Uterus (tissue), 2 donors: ENCODE measurements at regions not wholly inside any gene's neighbourhood (a gene's known extent, or its start where the extent isn't known, plus 50 kb on each side); places are given as distances from the start of the nearest gene placed in this dataset.

Experiments used
- POLR2A ChIP-seq, 2 donors: fragments of 450-650 bp; IDR thresholded peaks; one replicate each; pipeline ENCODE4 v1.6.1; 2016; ENCODE audit warnings: antibody characterized with exemption in 2 of 2, mild to moderate bottlenecking in 1 of 2, moderate library complexity in 1 of 2
- TF ChIP-seq, protein P1 (sequence below), 4 experiments: fragments of 200-600 bp in 2 of 4; fragments of 450-650 bp in 2 of 4; sonication (generic) in 2 of 4; IDR thresholded peaks; one replicate each; pipeline ENCODE4 v1.5.1; 2016 to 2019; ENCODE audit warnings: antibody characterized with exemption in 4 of 4, mild to moderate bottlenecking in 2 of 4, moderate library complexity in 1 of 4

DNA sequence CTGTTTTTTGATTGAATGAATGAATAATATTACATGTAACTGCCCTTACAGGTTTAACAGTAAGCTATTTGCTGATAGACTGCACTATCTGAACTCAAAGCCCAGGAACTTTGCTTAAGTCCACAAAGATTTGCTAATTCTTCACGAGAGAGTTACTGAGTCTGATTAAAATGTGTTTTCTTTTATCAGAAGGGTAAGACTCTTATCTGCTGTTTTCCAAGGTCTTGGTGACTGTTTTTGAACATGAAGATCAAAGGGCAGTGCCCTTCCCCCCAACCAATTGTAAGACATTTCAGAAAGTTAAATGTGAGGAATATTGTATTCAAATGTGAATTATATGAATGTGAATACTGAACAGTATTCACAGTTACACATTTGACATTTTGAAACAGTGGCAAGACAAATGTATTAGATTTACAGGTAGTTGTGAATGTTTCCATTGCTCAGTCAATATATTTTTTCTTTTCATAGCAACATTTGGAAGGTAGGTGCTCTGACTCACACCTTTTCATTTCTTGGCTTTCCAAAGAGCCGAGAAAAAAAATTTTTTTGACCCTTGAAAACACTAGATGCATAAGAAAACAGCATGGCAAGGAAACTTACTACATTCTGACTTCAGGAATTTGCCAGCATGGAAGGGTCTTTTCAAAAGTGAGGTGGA, 62.7 kb downstream of the DKK1 start:
- TF ChIP-seq, protein P1, sequence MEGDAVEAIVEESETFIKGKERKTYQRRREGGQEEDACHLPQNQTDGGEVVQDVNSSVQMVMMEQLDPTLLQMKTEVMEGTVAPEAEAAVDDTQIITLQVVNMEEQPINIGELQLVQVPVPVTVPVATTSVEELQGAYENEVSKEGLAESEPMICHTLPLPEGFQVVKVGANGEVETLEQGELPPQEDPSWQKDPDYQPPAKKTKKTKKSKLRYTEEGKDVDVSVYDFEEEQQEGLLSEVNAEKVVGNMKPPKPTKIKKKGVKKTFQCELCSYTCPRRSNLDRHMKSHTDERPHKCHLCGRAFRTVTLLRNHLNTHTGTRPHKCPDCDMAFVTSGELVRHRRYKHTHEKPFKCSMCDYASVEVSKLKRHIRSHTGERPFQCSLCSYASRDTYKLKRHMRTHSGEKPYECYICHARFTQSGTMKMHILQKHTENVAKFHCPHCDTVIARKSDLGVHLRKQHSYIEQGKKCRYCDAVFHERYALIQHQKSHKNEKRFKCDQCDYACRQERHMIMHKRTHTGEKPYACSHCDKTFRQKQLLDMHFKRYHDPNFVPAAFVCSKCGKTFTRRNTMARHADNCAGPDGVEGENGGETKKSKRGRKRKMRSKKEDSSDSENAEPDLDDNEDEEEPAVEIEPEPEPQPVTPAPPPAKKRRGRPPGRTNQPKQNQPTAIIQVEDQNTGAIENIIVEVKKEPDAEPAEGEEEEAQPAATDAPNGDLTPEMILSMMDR (IDR thresholded peaks at IDR 0.05) = no peak
- TF ChIP-seq POLR2A (IDR thresholded peaks at IDR 0.05) = no peak
